Activated naive CD8-positive, alpha-beta T cell (primary cell): ENCODE measurements at regions not wholly inside any gene's neighbourhood (a gene's known extent, or its start where the extent isn't known, plus 50 kb on each side); places are given as distances from the start of the nearest gene placed in this dataset.

Experiments
- H3K27ac Mint-ChIP-seq: one replicate; pipeline ENCODE4 v1.8.0; 2021; ENCODE audit warnings: mixed read lengths
- H3K27me3 Mint-ChIP-seq: one replicate; pipeline ENCODE4 v1.8.0; 2021; ENCODE audit warnings: mixed read lengths
- H3K36me3 Mint-ChIP-seq: one replicate; pipeline ENCODE4 v1.8.0; 2021; ENCODE audit warnings: mixed read lengths
- H3K4me1 Mint-ChIP-seq: one replicate; pipeline ENCODE4 v1.8.0; 2021; ENCODE audit warnings: low read depth, mixed read lengths
- H3K4me3 Mint-ChIP-seq: one replicate; pipeline ENCODE4 v1.8.0; 2021; ENCODE audit warnings: mild to moderate bottlenecking, mixed read lengths
- H3K9me3 Mint-ChIP-seq: one replicate; pipeline ENCODE4 v1.8.0; 2021; ENCODE audit warnings: low read depth, mixed read lengths

- H3K9me3 Mint-ChIP-seq: peaks cover 4% of the 10 kb centered on the region
- H3K27me3 Mint-ChIP-seq: peaks cover 6% of the 10 kb centered on the region
- no peaks in the 10 kb centered on the region for H3K4me1 Mint-ChIP-seq
- H3K27ac Mint-ChIP-seq: no peak overlapping the region
- H3K4me3 Mint-ChIP-seq: no peak overlapping the region
- H3K36me3 Mint-ChIP-seq: peaks cover 6% of the 10 kb centered on the region
Measured at GRCh38 chr1:198079432-198079951, 77.3 kb upstream of the NEK7 start.

DNA sequence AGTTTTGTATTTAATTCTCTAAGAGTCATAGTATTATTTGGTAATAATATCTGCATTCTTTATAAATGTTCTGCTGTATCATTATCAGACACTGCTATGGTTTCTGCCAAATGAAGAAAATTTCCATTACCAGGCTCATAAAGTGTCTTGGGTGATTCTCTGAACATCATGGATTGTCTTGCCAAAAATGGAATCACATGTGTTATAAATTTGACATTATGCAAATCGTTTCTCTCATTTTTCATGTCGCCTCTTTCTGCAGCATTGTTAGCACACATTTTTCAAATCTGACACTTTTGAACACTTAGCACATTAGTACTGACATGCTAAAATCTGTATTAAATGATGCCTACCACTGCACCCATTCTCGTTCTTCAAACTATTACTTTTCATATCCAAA is 74.2 kb upstream of the NEK7 start:
- H3K36me3 Mint-ChIP-seq: peaks cover 6% of the 10 kb centered on the region
- no peak overlapping the region for H3K27ac Mint-ChIP-seq
- H3K4me3 Mint-ChIP-seq: no peak overlapping the region
- peaks cover 6% of the 10 kb centered on the region for H3K27me3 Mint-ChIP-seq
- H3K9me3 Mint-ChIP-seq: peaks cover 4% of the 10 kb centered on the region
- H3K4me1 Mint-ChIP-seq: no peaks in the 10 kb centered on the region

- peaks cover 4% of the 10 kb centered on the region for H3K36me3 Mint-ChIP-seq
- peaks cover 4% of the 10 kb centered on the region for H3K4me1 Mint-ChIP-seq
- H3K27me3 Mint-ChIP-seq: peaks cover 4% of the 10 kb centered on the region
- H3K4me3 Mint-ChIP-seq: no peak overlapping the region
- no peak overlapping the region for H3K27ac Mint-ChIP-seq
- peaks cover 2% of the 10 kb centered on the region for H3K9me3 Mint-ChIP-seq
Measured at GRCh38 chr1:198083549-198083948, 73.2 kb upstream of the NEK7 start.

DNA sequence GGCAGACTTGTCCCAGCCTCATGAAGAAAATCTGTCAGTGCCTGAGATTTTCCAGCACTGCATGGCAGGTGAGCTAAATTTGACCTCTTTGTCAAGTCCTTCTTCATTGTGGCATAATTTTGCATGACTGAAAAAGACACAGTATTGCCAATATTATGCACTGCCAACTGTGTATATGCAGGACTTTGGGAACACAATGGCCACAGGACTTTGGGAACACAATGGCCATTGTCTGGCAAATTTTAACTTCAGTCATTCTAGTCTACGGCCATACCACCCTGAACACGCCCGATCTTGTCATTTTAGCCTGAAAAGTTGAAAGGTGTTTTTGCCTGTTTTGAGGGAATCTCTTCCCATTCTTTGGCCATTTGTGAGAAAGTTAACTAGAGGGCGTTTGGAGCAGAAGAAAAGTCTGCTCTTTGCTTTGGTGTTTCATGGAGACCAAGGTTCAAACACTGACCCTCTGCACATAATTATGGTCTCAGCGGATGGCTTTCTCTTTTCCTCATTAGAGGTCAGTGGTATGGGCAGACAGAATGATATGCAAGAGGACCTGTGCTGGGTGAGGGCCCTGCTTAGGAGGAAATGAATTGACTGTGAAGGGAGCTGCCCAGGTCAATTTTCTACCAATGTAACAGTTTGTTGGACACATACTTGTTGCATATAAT is 72.4 kb upstream of the NEK7 start:
- Mint-ChIP-seq H3K36me3 (peaks cover 2% of the 10 kb centered on the region), H3K4me3 (no peak overlapping the region), H3K27me3 (peaks cover 3% of the 10 kb centered on the region), H3K27ac (no peak overlapping the region), H3K4me1 (peaks cover 6% of the 10 kb centered on the region), H3K9me3 (no peaks in the 10 kb centered on the region)

- Mint-ChIP-seq H3K4me3 (no peak overlapping the region), H3K27ac (no peak overlapping the region), H3K27me3 (peaks cover 3% of the 10 kb centered on the region), H3K9me3 (no peaks in the 10 kb centered on the region), H3K4me1 (peaks cover 6% of the 10 kb centered on the region), H3K36me3 (no peaks in the 10 kb centered on the region)
Measured at GRCh38 chr1:198086051-198086745, 70.6 kb upstream of the NEK7 start.

DNA sequence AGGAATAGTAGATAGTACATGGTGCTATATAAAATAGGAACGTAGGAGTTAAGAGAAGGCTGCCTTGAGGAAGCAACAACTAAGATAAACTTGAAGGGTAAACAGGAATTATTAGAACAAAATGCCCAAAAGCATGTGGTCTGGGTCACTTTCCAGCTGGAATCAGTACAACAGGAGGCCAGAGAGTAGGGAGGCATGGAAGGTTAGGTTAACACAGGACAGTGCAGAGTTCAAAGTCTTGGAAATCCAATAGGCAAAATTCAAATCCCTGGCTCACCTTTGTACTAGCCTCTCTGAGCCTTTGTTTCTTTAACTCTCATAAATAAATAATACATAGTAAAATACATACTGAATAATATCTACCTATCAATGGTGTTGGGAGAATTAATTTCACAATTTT is 69.0 kb upstream of the NEK7 start:
- Mint-ChIP-seq H3K4me1 (peaks cover 6% of the 10 kb centered on the region), H3K27ac (no peak overlapping the region), H3K4me3 (no peak overlapping the region), H3K27me3 (peaks cover 1% of the 10 kb centered on the region), H3K9me3 (no peaks in the 10 kb centered on the region), H3K36me3 (no peaks in the 10 kb centered on the region)

DNA sequence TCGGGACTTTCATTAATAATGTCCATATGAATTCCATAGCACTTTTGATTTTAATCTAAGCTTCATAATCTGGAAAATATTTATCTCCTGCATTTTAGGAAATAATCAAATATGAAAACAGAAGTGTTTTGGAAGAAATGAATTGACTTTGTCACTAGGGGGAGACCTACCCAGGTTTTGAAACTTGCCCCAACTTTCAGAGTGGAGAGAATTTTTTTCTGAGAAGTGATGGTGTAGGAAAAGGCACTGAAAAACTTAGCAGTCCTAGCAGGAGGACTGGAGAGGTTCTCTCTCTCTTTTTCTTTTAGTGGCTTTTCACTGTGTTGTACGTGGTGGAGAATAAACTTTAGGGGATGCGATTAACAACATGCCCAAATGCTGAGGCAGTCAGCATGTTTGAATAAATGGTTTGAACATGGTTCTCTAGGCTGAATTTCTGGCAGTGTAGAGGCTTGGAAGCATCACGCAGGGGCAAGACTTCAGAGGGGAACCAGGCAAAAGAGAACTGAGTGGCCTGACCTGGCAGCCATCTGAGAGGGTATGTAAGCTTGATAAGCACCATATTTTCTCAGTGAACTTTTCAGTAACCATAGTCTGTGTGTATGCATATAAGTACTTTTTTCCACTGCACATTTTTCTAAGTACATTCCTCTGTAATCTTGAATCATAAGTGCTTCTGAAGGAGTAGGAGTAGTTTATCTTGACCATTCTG is 68.3 kb upstream of the NEK7 start:
- H3K4me3 Mint-ChIP-seq: no peak overlapping the region
- H3K9me3 Mint-ChIP-seq: no peaks in the 10 kb centered on the region
- H3K36me3 Mint-ChIP-seq: no peaks in the 10 kb centered on the region
- no peak overlapping the region for H3K27ac Mint-ChIP-seq
- H3K27me3 Mint-ChIP-seq: no peaks in the 10 kb centered on the region
- peaks cover 6% of the 10 kb centered on the region for H3K4me1 Mint-ChIP-seq

- no peaks in the 10 kb centered on the region for H3K9me3 Mint-ChIP-seq
- no peak overlapping the region for H3K27ac Mint-ChIP-seq
- no peaks in the 10 kb centered on the region for H3K36me3 Mint-ChIP-seq
- H3K4me3 Mint-ChIP-seq: no peak overlapping the region
- peaks cover 7% of the 10 kb centered on the region for H3K4me1 Mint-ChIP-seq
- H3K27me3 Mint-ChIP-seq: peaks cover 2% of the 10 kb centered on the region
Measured at GRCh38 chr1:198096390-198096789, 60.4 kb upstream of the NEK7 start.

DNA sequence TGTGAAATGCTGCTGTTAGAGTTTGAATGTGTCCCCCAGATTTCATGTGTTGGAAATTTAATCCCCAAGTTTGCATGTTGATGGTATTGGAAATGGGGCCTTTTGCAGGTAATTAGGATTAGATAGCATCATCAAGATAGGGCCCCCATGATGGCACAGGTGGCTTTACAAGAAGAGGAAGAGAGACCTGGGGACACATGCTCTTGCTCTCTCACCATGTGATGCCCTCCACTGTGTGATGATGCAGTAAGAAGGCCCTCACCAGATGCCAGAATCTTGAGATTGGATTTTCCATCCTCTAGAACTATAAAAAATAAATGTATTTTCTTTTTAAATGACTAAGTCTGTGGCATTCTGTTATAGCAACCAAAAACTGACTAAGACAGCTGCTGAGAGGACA is 57.0 kb upstream of the NEK7 start:
- no peak overlapping the region for H3K4me3 Mint-ChIP-seq
- H3K27me3 Mint-ChIP-seq: peaks cover 2% of the 10 kb centered on the region
- no peak overlapping the region for H3K27ac Mint-ChIP-seq
- H3K4me1 Mint-ChIP-seq: peaks cover 27% of the 10 kb centered on the region
- no peaks in the 10 kb centered on the region for H3K9me3 Mint-ChIP-seq
- no peaks in the 10 kb centered on the region for H3K36me3 Mint-ChIP-seq

DNA sequence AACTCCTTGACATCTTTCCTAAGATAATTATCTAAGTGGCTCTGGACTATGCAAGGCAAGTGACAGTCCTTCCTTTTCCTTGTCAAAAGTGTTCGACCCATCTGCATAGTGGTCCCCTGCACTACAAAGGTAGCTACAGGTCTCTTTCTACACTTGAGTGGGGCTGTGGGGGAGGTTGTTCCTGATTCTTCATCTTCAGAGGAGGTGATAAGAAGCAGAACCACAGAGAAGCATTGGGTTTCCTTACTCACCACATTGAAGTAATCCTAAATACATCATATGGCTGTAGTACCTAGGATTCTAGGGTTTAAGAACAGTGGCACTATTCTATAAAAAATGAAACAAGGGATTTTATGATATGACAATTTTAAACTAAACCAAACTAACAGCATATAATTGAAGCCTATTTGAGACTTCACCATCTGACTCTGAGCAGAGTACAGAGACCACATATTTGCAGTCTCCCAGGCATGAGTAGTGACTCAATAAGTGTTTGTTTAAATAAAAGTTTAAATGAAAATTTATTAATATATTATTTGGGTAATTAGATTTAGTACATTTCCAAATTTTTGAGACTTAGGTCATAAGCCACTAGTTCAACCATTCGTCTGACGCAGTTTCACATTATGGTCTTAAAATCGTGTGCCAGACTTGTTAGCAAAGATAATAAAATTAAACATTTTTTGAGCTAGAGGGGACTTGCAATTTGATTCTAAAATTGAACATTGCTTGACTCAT is 54.9 kb upstream of the NEK7 start:
- Mint-ChIP-seq H3K27ac (peak overlapping the region; percentile 59), H3K9me3 (no peaks in the 10 kb centered on the region), H3K4me1 (peaks cover 27% of the 10 kb centered on the region), H3K27me3 (no peaks in the 10 kb centered on the region), H3K4me3 (no peak overlapping the region), H3K36me3 (no peaks in the 10 kb centered on the region)

DNA sequence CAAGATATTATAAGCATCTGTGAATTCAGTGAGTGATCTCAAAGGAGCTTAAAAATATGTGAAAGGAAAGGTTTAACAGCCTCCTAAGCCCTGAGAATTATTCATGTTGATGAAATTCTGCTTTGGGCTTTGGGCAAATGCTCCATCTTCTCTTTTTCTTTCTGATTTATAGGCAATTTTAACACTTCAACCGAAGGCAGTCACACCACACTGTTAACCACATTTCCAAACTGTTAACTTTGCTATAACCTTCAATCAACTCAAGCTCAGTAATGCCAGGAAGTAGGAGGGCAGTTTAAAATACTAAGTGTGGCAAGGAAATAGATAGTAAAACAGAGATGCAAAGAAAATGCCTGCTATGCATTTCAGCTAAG is 54.4 kb upstream of the NEK7 start:
- Mint-ChIP-seq H3K9me3 (peaks cover 2% of the 10 kb centered on the region), H3K4me3 (peak overlapping the region; percentile 8), H3K36me3 (no peaks in the 10 kb centered on the region), H3K27ac (peak overlapping the region; percentile 59), H3K27me3 (no peaks in the 10 kb centered on the region), H3K4me1 (peaks cover 27% of the 10 kb centered on the region)

GRCh38 chr1:198105185-198105584 is 51.6 kb upstream of the NEK7 start:
- H3K36me3 Mint-ChIP-seq: no peaks in the 10 kb centered on the region
- peaks cover 3% of the 10 kb centered on the region for H3K9me3 Mint-ChIP-seq
- H3K4me1 Mint-ChIP-seq: peaks cover 27% of the 10 kb centered on the region
- no peak overlapping the region for H3K27ac Mint-ChIP-seq
- no peak overlapping the region for H3K4me3 Mint-ChIP-seq
- no peaks in the 10 kb centered on the region for H3K27me3 Mint-ChIP-seq

- no peak overlapping the region for H3K27ac Mint-ChIP-seq
- H3K4me1 Mint-ChIP-seq: peaks cover 24% of the 10 kb centered on the region
- no peaks in the 10 kb centered on the region for H3K27me3 Mint-ChIP-seq
- peaks cover 3% of the 10 kb centered on the region for H3K9me3 Mint-ChIP-seq
- no peaks in the 10 kb centered on the region for H3K36me3 Mint-ChIP-seq
- H3K4me3 Mint-ChIP-seq: no peak overlapping the region
Measured at GRCh38 chr1:198106011-198106410, 50.8 kb upstream of the NEK7 start.
